ENCODE measurements at regions not wholly inside any gene's neighbourhood (a gene's known extent, or its start where the extent isn't known, plus 50 kb on each side); places are given as distances from the start of the nearest gene placed in this dataset.
"Not testable (repeated sequence)": the region's sequence is repeated elsewhere in the genome, so short reads cannot be mapped to it uniquely, and the experiment has no call there.

- H3K4me2 ChIP-seq (ENCODE audit: low read length), result no peak overlapping the region
- TF ChIP-seq EZH2 (IDR thresholded peaks at IDR 0.05; ENCODE audit: insufficient read depth, low read length), result no peak
- TF ChIP-seq CTCF (IDR thresholded peaks at IDR 0.05; ENCODE audit: insufficient read depth, low read depth, low read length), result no peak
- peaks cover 13% of the 10 kb centered on the region for H3K4me1 ChIP-seq (ENCODE audit: insufficient read depth, low read length)
- FAIRE-seq (peak; percentile 73), DNase-seq (ENCODE audit: low read depth) (no peak)
- H3K27ac ChIP-seq (ENCODE audit: low read depth, low read length), result no peak overlapping the region
- Mint-ChIP-seq H3K4me3 (ENCODE audit: unreplicated experiment) (no peak overlapping the region), H3K9me3 (ENCODE audit: unreplicated experiment) (no peaks in the 10 kb centered on the region), H3K27ac (ENCODE audit: unreplicated experiment) (no peak overlapping the region), H3K36me3 (ENCODE audit: low read depth, unreplicated experiment) (no peaks in the 10 kb centered on the region), H3K4me1 (ENCODE audit: low read depth, unreplicated experiment) (peaks cover 16% of the 10 kb centered on the region), H3K27me3 (ENCODE audit: low read depth, unreplicated experiment) (no peaks in the 10 kb centered on the region)
- H3K79me2 ChIP-seq (ENCODE audit: insufficient read depth, low read length), result no peaks in the 10 kb centered on the region
- H3K4me3 ChIP-seq (ENCODE audit: insufficient read depth, low read depth, low read length), result no peak overlapping the region
- no peaks in the 10 kb centered on the region for H3K36me3 ChIP-seq (ENCODE audit: insufficient read depth, low read length)
- no peak overlapping the region for H3K9ac ChIP-seq (ENCODE audit: low read length)
- no peaks in the 10 kb centered on the region for H3K27me3 ChIP-seq (ENCODE audit: insufficient read depth, low read length)
- H2AFZ ChIP-seq (ENCODE audit: low read depth, low read length), result no peak overlapping the region
- H3K9me3 ChIP-seq (ENCODE audit: insufficient read depth, low read depth, low read length), result no peaks in the 10 kb centered on the region
- no peaks in the 10 kb centered on the region for H4K20me1 ChIP-seq (ENCODE audit: insufficient read depth, low read length)
Measured at GRCh38 chr18:8991155-8991554, 111.3 kb upstream of the NDUFV2 start.

DNA sequence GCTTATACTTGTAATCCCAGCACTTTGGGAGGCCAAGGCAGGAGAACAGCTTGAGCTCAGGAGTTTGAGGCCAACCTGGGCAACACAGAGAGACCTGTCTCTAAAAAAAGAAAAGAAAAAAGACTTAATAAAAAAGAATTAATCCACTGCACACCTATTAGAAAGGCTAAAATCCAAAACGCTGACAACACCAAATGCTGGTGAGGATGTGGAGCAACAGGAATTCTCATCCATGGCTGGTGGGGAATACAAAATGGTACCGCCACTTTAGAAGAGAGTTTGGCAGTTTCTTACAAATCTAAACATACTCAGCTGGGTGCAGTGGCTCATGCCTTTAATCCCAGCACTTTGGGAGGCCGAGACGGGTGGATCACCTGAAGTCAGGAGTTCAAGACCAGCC lies 110.0 kb upstream of the NDUFV2 start:
- H3K36me3 ChIP-seq (ENCODE audit: insufficient read depth, low read length); FAIRE-seq; H3K4me2 ChIP-seq (ENCODE audit: low read length); H3K27me3 Mint-ChIP-seq (ENCODE audit: low read depth, unreplicated experiment); H3K4me1 ChIP-seq (ENCODE audit: insufficient read depth, low read length); DNase-seq (ENCODE audit: low read depth); H3K79me2 ChIP-seq (ENCODE audit: insufficient read depth, low read length); H3K4me3 ChIP-seq (ENCODE audit: insufficient read depth, low read depth, low read length); H3K9ac ChIP-seq (ENCODE audit: low read length); H3K27ac Mint-ChIP-seq (ENCODE audit: unreplicated experiment); H4K20me1 ChIP-seq (ENCODE audit: insufficient read depth, low read length); H3K4me3 Mint-ChIP-seq (ENCODE audit: unreplicated experiment); H3K9me3 Mint-ChIP-seq (ENCODE audit: unreplicated experiment); H3K9me3 ChIP-seq (ENCODE audit: insufficient read depth, low read depth, low read length); H3K36me3 Mint-ChIP-seq (ENCODE audit: low read depth, unreplicated experiment); H3K27ac ChIP-seq (ENCODE audit: low read depth, low read length); H2AFZ ChIP-seq (ENCODE audit: low read depth, low read length); H3K27me3 ChIP-seq (ENCODE audit: insufficient read depth, low read length): not testable (repeated sequence)
- H3K4me1 Mint-ChIP-seq (ENCODE audit: low read depth, unreplicated experiment), result peaks cover 11% of the 10 kb centered on the region

GRCh38 chr18:8994603-8995002 lies 107.9 kb upstream of the NDUFV2 start:
- Histone ChIP-seq H3K9ac (ENCODE audit: low read length) (no peak overlapping the region), H3K4me1 (ENCODE audit: insufficient read depth, low read length) (peaks cover 10% of the 10 kb centered on the region), H2AFZ (ENCODE audit: low read depth, low read length) (no peak overlapping the region), H3K27me3 (ENCODE audit: insufficient read depth, low read length) (no peaks in the 10 kb centered on the region), H3K79me2 (ENCODE audit: insufficient read depth, low read length) (no peaks in the 10 kb centered on the region), H4K20me1 (ENCODE audit: insufficient read depth, low read length) (no peaks in the 10 kb centered on the region), H3K4me3 (ENCODE audit: insufficient read depth, low read depth, low read length) (no peak overlapping the region), H3K27ac (ENCODE audit: low read depth, low read length) (no peak overlapping the region), H3K9me3 (ENCODE audit: insufficient read depth, low read depth, low read length) (no peaks in the 10 kb centered on the region), H3K4me2 (ENCODE audit: low read length) (no peak overlapping the region), H3K36me3 (ENCODE audit: insufficient read depth, low read length) (no peaks in the 10 kb centered on the region)
- H3K27ac Mint-ChIP-seq (ENCODE audit: unreplicated experiment), result no peak overlapping the region
- no peaks in the 10 kb centered on the region for H3K36me3 Mint-ChIP-seq (ENCODE audit: low read depth, unreplicated experiment)
- TF ChIP-seq CTCF (IDR thresholded peaks at IDR 0.05; ENCODE audit: insufficient read depth, low read depth, low read length) (no peak), EZH2 (IDR thresholded peaks at IDR 0.05; ENCODE audit: insufficient read depth, low read length) (no peak)
- H3K27me3 Mint-ChIP-seq (ENCODE audit: low read depth, unreplicated experiment), result no peaks in the 10 kb centered on the region
- no peaks in the 10 kb centered on the region for H3K9me3 Mint-ChIP-seq (ENCODE audit: unreplicated experiment)
- FAIRE-seq (no peak), DNase-seq (ENCODE audit: low read depth) (no peak)
- peaks cover 14% of the 10 kb centered on the region for H3K4me1 Mint-ChIP-seq (ENCODE audit: low read depth, unreplicated experiment)
- no peak overlapping the region for H3K4me3 Mint-ChIP-seq (ENCODE audit: unreplicated experiment)
